IMR-90 (cell line): ENCODE measurements at regions not wholly inside any gene's neighbourhood (a gene's known extent, or its start where the extent isn't known, plus 50 kb on each side); places are given as distances from the start of the nearest gene placed in this dataset.

Source experiments
- CEBPB ChIP-seq: IDR thresholded peaks from 2 replicates; pipeline ENCODE4 v1.6.1; 2012; ENCODE audit warnings: low read depth, low read length, improper control_type of control experiment
- FOS ChIP-seq: fragments of 150-350 bp; IDR thresholded peaks from 2 replicates; pipeline ENCODE4 v1.6.1; 2016; ENCODE audit warnings: low read depth, low read length
- MAFK ChIP-seq: IDR thresholded peaks from 2 replicates; pipeline ENCODE4 v1.6.1; 2012; ENCODE audit warnings: low read depth, low read length, improper control_type of control experiment
- MAZ ChIP-seq: IDR thresholded peaks from 2 replicates; pipeline ENCODE4 v1.6.1; 2012; ENCODE audit warnings: low read depth, mild to moderate bottlenecking, low read length, improper control_type of control experiment, moderate library complexity, borderline replicate concordance
- RCOR1 ChIP-seq: IDR thresholded peaks from 2 replicates; pipeline ENCODE4 v1.6.1; 2012; ENCODE audit warnings: mild to moderate bottlenecking, low read length, improper control_type of control experiment; ENCODE audit not compliant: insufficient replicate concordance
- RFX5 ChIP-seq: IDR thresholded peaks from 2 replicates; pipeline ENCODE4 v1.8.0; 2012; ENCODE audit warnings: low read depth, mild to moderate bottlenecking, low read length, moderate library complexity
- SMC3 ChIP-seq: fragments of 150-350 bp; IDR thresholded peaks from 2 replicates; pipeline ENCODE4 v1.6.1; 2016; ENCODE audit warnings: low read depth, mild to moderate bottlenecking, antibody characterized with exemption, low read length, moderate library complexity
- TF ChIP-seq, protein P1 (sequence below): conservative IDR thresholded peaks from 2 replicates; pipeline ENCODE4 v1.5.1; 2012; ENCODE audit warnings: mild to moderate bottlenecking, low read depth, low read length, improper control_type of control experiment
- TF ChIP-seq, protein P2 (sequence below): fragments of 150-350 bp; IDR thresholded peaks from 2 replicates; pipeline ENCODE4 v1.6.1; 2017; ENCODE audit warnings: mild to moderate bottlenecking, antibody characterized with exemption, low read length, low read depth

DNA sequence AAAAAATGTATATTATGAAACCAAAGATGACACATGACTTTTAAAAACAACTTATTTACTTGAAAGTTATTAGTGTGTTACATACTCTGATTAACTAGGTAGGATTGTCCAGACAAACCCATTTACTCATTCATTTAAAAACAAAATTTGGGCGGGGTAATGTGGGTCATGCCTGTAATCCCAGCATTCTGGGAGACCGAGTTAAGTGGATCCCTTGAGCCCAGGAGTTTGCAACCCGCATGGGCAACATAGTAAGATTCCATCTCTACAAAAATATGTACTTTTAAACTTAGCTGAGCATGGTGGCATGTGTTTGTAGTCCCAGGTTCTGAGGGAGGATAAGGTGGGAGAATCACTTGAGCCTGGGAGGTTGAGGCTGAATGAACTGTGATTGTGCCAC, 1414.7 kb downstream of the PLA2G4A start:
- TF ChIP-seq, protein P1, sequence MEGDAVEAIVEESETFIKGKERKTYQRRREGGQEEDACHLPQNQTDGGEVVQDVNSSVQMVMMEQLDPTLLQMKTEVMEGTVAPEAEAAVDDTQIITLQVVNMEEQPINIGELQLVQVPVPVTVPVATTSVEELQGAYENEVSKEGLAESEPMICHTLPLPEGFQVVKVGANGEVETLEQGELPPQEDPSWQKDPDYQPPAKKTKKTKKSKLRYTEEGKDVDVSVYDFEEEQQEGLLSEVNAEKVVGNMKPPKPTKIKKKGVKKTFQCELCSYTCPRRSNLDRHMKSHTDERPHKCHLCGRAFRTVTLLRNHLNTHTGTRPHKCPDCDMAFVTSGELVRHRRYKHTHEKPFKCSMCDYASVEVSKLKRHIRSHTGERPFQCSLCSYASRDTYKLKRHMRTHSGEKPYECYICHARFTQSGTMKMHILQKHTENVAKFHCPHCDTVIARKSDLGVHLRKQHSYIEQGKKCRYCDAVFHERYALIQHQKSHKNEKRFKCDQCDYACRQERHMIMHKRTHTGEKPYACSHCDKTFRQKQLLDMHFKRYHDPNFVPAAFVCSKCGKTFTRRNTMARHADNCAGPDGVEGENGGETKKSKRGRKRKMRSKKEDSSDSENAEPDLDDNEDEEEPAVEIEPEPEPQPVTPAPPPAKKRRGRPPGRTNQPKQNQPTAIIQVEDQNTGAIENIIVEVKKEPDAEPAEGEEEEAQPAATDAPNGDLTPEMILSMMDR, result no peak
- TF ChIP-seq RFX5, result no peak
- TF ChIP-seq MAZ, result no peak
- no peak for TF ChIP-seq CEBPB
- TF ChIP-seq RCOR1, result no peak
- no peak for TF ChIP-seq FOS
- TF ChIP-seq MAFK, result no peak
- TF ChIP-seq, protein P2, sequence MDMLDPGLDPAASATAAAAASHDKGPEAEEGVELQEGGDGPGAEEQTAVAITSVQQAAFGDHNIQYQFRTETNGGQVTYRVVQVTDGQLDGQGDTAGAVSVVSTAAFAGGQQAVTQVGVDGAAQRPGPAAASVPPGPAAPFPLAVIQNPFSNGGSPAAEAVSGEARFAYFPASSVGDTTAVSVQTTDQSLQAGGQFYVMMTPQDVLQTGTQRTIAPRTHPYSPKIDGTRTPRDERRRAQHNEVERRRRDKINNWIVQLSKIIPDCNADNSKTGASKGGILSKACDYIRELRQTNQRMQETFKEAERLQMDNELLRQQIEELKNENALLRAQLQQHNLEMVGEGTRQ, result no peak
- TF ChIP-seq SMC3, result no peak
